C4-2B (cell line): ENCODE measurements at regions not wholly inside any gene's neighbourhood (a gene's known extent, or its start where the extent isn't known, plus 50 kb on each side); places are given as distances from the start of the nearest gene placed in this dataset.

ENCODE experiments used
- H3K27ac ChIP-seq: fragments of 450-650 bp; 2 replicates; pipeline ENCODE4 v1.5.1; 2017
- ZFX ChIP-seq: fragments of 450-650 bp; IDR thresholded peaks from 2 replicates; pipeline ENCODE4 v1.6.1; 2017
- TF ChIP-seq, protein P1 (sequence below): fragments of 450-650 bp; conservative IDR thresholded peaks from 2 replicates; pipeline ENCODE4 v1.5.1; 2017; ENCODE audit warnings: mild to moderate bottlenecking

DNA sequence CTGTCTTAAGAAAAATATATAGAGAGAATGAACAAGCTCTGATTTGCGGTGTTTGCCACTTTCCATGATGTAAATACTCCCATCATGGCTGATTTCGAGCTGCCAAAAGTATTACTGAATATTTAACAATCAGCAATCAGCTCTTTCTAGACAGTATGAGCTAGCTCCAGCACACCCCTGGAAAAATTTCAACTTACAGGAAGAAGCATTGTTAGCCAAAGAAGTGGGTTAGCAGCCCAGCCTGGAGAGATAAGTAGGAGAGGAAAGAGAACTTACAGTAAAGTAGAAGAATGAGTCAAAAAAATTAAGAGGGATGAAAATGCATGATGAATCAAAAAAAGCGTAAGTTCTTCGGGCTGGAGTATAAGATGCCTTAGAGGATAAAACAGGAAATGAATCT lies 60.6 kb upstream of the ANK3 start:
- no peak for TF ChIP-seq ZFX
- TF ChIP-seq, protein P1, sequence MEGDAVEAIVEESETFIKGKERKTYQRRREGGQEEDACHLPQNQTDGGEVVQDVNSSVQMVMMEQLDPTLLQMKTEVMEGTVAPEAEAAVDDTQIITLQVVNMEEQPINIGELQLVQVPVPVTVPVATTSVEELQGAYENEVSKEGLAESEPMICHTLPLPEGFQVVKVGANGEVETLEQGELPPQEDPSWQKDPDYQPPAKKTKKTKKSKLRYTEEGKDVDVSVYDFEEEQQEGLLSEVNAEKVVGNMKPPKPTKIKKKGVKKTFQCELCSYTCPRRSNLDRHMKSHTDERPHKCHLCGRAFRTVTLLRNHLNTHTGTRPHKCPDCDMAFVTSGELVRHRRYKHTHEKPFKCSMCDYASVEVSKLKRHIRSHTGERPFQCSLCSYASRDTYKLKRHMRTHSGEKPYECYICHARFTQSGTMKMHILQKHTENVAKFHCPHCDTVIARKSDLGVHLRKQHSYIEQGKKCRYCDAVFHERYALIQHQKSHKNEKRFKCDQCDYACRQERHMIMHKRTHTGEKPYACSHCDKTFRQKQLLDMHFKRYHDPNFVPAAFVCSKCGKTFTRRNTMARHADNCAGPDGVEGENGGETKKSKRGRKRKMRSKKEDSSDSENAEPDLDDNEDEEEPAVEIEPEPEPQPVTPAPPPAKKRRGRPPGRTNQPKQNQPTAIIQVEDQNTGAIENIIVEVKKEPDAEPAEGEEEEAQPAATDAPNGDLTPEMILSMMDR: no peak
- no peak overlapping the region for H3K27ac ChIP-seq

DNA sequence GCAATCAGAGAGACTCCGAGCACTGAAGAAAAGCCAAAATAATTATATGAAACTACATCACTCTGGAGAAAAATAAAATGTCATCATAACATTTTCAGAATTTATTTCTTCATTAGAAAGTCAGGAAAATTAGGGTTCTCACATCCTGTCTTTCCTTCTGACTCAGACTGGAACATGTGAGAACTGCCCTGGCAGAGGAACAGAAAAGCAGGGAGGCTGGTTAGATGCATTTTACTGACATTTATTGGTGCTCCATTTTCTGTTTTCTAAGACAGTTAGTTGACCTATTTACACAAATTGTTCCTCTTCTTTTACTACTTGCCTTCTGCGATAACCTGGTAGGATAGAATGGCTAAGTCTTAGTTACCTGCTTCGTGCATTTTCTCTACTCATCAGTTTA lies 58.6 kb upstream of the ANK3 start:
- no peak overlapping the region; the same call in 1 of the 2 replicates for H3K27ac ChIP-seq
- TF ChIP-seq ZFX: no peak
- TF ChIP-seq, protein P1: no peak

DNA sequence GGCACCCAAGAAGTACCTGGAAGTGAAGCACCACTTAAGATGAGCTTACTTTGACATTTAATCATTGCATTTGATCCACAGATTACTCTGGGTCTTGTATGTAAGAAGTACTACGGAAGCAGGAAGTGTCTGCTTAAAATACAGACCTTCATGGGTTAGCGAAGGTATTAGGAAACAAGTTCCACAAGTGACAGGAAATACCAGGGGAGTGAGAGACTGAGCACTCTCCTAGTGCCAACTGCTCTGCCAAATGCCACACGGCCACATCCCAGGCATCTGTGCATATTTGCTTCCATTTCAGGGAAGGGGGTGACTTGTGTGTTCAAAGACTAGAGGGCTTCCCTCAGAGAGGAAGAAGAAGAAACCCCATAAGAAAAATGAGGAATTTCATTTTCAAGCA lies 57.2 kb upstream of the ANK3 start:
- TF ChIP-seq ZFX: no peak
- TF ChIP-seq, protein P1: no peak
- H3K27ac ChIP-seq: no peak overlapping the region

DNA sequence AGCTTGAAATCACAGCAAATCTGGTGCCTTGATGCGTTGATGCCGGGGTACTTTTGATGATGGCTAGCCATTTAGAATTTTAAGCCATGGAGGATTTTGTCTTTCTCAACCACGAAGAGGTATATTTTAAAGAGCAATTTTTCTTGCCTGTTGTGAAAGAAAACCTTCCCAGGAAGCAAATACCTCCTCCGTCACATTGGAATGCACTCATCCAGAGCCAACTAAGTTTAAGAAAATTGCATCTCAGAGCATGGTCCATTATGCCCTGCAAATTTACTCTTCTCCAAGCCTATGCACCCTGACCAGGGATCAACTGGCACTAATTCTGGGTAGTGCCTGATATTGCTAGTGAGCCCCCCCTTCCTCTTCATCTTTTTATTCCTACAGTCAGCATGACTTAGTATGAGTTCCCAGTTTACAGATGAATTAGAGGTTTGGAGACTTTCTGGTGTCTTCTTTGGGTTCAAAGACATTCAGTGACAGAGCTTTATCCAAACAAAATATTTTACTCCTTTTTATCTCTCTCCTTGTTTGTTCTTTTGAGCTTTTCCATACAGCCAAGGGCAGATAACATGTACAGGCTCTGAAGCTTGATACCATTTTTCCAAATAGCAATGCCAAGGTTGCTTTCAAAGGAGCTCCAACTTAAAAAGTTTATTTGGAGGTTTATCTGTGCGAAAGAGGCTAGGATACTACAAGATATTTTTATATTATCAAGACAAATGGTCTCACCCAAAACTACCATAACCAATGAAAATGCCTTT lies 56.6 kb upstream of the ANK3 start:
- TF ChIP-seq, protein P1: no peak
- TF ChIP-seq ZFX: no peak
- no peak overlapping the region for H3K27ac ChIP-seq

DNA sequence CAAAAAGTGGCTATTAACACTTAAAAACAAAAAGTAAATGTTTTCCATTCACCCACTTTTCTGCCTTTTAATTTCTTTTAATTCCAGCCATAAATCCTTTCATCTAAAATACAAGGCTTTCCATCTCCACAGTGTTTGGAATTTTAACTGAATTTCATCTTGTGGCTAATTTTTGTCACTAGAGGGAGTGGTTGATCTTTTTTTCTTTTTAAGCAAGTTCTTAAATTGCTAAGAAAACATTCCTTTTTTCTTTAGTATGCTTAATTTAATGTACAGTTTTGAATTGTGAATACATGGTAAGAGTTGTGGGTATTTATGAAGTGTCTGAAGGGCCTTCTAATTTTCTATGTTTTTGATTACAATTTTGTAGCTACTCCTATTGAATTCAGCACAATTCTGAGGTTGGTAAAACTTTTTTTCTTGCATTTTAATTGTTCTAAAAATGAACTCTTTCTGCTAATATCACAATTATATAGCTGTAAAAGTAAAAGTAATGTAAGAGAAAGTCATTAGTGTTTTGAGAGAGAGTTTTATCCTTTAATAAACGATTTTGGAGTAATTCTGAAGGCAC lies 54.9 kb upstream of the ANK3 start:
- TF ChIP-seq, protein P1: peak; percentile 74
- TF ChIP-seq ZFX: no peak
- H3K27ac ChIP-seq: no peak overlapping the region

DNA sequence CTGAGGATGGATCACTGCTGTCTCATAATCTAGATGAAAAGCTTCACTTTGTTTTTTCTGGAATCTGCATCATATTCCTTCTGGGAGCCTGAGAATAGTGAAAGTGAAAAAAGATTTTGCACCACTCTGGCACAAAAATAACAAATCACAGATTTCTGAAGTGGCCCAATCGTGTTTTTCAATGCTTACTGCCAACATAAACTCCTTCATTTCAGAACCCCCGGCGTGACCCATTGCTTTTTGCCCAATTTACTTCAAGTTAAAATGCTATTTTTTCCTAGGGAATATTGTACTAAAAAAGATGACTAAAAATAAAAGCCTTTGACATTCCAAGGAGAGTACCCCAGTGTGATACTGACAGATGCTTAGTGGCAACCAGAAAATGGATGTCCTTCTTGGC lies 53.7 kb upstream of the ANK3 start:
- no peak overlapping the region for H3K27ac ChIP-seq
- no peak for TF ChIP-seq ZFX
- TF ChIP-seq, protein P1: no peak

DNA sequence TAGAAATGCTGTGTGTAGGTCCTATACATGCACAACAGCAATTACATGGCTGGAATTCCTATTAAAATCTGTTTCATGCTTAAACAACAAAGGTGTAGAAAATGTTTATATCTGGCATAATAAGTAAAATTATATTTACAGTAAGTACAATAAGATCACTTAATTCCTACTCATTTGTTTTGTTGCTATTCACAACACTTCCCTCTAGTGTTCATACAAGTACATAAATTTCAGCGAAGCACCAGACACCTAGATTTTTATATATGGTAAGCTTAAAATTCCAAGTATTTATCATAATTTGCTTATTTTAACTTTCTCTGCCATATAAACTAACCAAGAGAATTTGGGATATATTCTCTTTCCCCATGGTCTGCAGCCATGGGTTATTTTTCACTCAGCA lies 51.8 kb upstream of the ANK3 start:
- no peak overlapping the region for H3K27ac ChIP-seq
- TF ChIP-seq, protein P1: peak; percentile 63
- TF ChIP-seq ZFX: no peak
